HG03280 (cell line): ENCODE measurements at regions not wholly inside any gene's neighbourhood (a gene's known extent, or its start where the extent isn't known, plus 50 kb on each side); places are given as distances from the start of the nearest gene placed in this dataset.
A peak's percentile ranks its signal among the peaks of the same experiment; 100 is the strongest.
"Not testable (repeated sequence)": the region's sequence is repeated elsewhere in the genome, so short reads cannot be mapped to it uniquely, and the experiment has no call there.

Experiments used
- ATAC-seq: cut with Tn5 transposase; IDR thresholded peaks from one replicate; pipeline ENCODE4 v1.9.1; 2021; ENCODE audit warnings: mild to moderate bottlenecking, moderate library complexity; ENCODE audit not compliant: unreplicated experiment

GRCh38 chr1:143784239-143784882 lies 187.4 kb downstream of the FAM72C start:
- ATAC-seq = not testable (repeated sequence)

- ATAC-seq = not testable (repeated sequence)
These were observed 193.6 kb downstream of the FAM72C start for GRCh38 chr1:143778178-143778577.

- ATAC-seq = not testable (repeated sequence)
These were observed 207.0 kb downstream of the FAM72C start for GRCh38 chr1:143764831-143765230.

GRCh38 chr1:143760366-143760765 lies 211.4 kb downstream of the FAM72C start:
- not testable (repeated sequence) for ATAC-seq

- not testable (repeated sequence) for ATAC-seq
These were observed 215.8 kb downstream of the FAM72C start for GRCh38 chr1:143755961-143756360.

- ATAC-seq = no peak
These were observed 222.9 kb downstream of the FAM72C start for GRCh38 chr1:143748906-143749305.

- ATAC-seq = no peak
These were observed 235.2 kb downstream of the FAM72C start for GRCh38 chr1:143736562-143736961.

- ATAC-seq = no peak
These were observed 235.9 kb downstream of the FAM72C start for GRCh38 chr1:143735764-143736461.

GRCh38 chr1:143734261-143734660 lies 237.5 kb downstream of the FAM72C start:
- not testable (repeated sequence) for ATAC-seq

- not testable (repeated sequence) for ATAC-seq
These were observed 240.9 kb downstream of the FAM72C start for GRCh38 chr1:143730890-143731289.

- ATAC-seq = peak; percentile 57
These were observed 242.2 kb downstream of the FAM72C start for GRCh38 chr1:143729449-143730111.

- ATAC-seq = peak; percentile 93
These were observed 242.9 kb downstream of the FAM72C start for GRCh38 chr1:143728802-143729448.

- ATAC-seq = no peak
These were observed 244.5 kb downstream of the FAM72C start for GRCh38 chr1:143727263-143727662.

GRCh38 chr1:143721024-143721373 lies 250.8 kb downstream of the FAM72C start:
- ATAC-seq = no peak

GRCh38 chr1:143720087-143721023 lies 251.4 kb downstream of the FAM72C start:
- no peak for ATAC-seq

- no peak for ATAC-seq
These were observed 253.3 kb downstream of the FAM72C start for GRCh38 chr1:143718524-143718923.

GRCh38 chr1:143718021-143718420 lies 253.8 kb downstream of the FAM72C start:
- no peak for ATAC-seq

- no peak for ATAC-seq
These were observed 254.4 kb downstream of the FAM72C start for GRCh38 chr1:143717434-143717833.

GRCh38 chr1:143714913-143715312 lies 256.9 kb downstream of the FAM72C start:
- not testable (repeated sequence) for ATAC-seq

- not testable (repeated sequence) for ATAC-seq
These were observed 262.1 kb downstream of the FAM72C start for GRCh38 chr1:143709606-143710259.
